ENCODE measurements at regions not wholly inside any gene's neighbourhood (a gene's known extent, or its start where the extent isn't known, plus 50 kb on each side); places are given as distances from the start of the nearest gene placed in this dataset.

GRCh38 chr6:140480852-140481251 is 1106.4 kb upstream of the CITED2 start:
- no peaks in the 10 kb centered on the region for H3K9me2 ChIP-seq (ENCODE audit: low read depth, low read length)
- no peak overlapping the region for H3K27ac ChIP-seq (ENCODE audit: low read depth, low read length, poor library complexity, severe bottlenecking)
- H3K9me3 ChIP-seq (ENCODE audit: low read length) = no peaks in the 10 kb centered on the region
- no peaks in the 10 kb centered on the region for H4K20me1 ChIP-seq (ENCODE audit: insufficient read depth, low read length)
- no peak overlapping the region for H3K9ac ChIP-seq (ENCODE audit: low read length)
- peaks cover 11% of the 10 kb centered on the region for H3K4me1 ChIP-seq (ENCODE audit: insufficient read depth, low read length, severe bottlenecking)
- no peaks in the 10 kb centered on the region for H3K79me2 ChIP-seq (ENCODE audit: insufficient read depth, low read length)
- H3K4me3 ChIP-seq (ENCODE audit: low read depth, low read length, poor library complexity, severe bottlenecking) = no peak overlapping the region
- TF ChIP-seq EZH2 (IDR thresholded peaks at IDR 0.05; ENCODE audit: borderline replicate concordance, low read length) = no peak
- TF ChIP-seq CTCF (IDR thresholded peaks at IDR 0.05; ENCODE audit: low read length) = no peak
- no peaks in the 10 kb centered on the region for H3F3A ChIP-seq (ENCODE audit: insufficient read depth, low read length)
- no peak overlapping the region for H2AFZ ChIP-seq (ENCODE audit: low read length)
- no peaks in the 10 kb centered on the region for H3K36me3 ChIP-seq (ENCODE audit: insufficient read depth, low read length)
- H3K4me2 ChIP-seq (ENCODE audit: low read length) = no peak overlapping the region
- no peaks in the 10 kb centered on the region for H3K27me3 ChIP-seq (ENCODE audit: insufficient read depth, low read length)

GRCh38 chr6:140478631-140479030 is 1104.2 kb upstream of the CITED2 start:
- H4K20me1 ChIP-seq (ENCODE audit: insufficient read depth, low read length) = no peaks in the 10 kb centered on the region
- H3K4me3 ChIP-seq (ENCODE audit: low read depth, low read length, poor library complexity, severe bottlenecking) = no peak overlapping the region
- no peaks in the 10 kb centered on the region for H3K9me2 ChIP-seq (ENCODE audit: low read depth, low read length)
- H3K27me3 ChIP-seq (ENCODE audit: insufficient read depth, low read length) = no peaks in the 10 kb centered on the region
- no peaks in the 10 kb centered on the region for H3K79me2 ChIP-seq (ENCODE audit: insufficient read depth, low read length)
- H2AFZ ChIP-seq (ENCODE audit: low read length) = no peak overlapping the region
- H3K36me3 ChIP-seq (ENCODE audit: insufficient read depth, low read length) = no peaks in the 10 kb centered on the region
- TF ChIP-seq CTCF (IDR thresholded peaks at IDR 0.05; ENCODE audit: low read length) (no peak), EZH2 (IDR thresholded peaks at IDR 0.05; ENCODE audit: borderline replicate concordance, low read length) (no peak)
- no peak overlapping the region for H3K4me2 ChIP-seq (ENCODE audit: low read length)
- no peak overlapping the region for H3K9ac ChIP-seq (ENCODE audit: low read length)
- no peaks in the 10 kb centered on the region for H3F3A ChIP-seq (ENCODE audit: insufficient read depth, low read length)
- H3K27ac ChIP-seq (ENCODE audit: low read depth, low read length, poor library complexity, severe bottlenecking) = no peak overlapping the region
- peaks cover 5% of the 10 kb centered on the region for H3K4me1 ChIP-seq (ENCODE audit: insufficient read depth, low read length, severe bottlenecking)
- no peaks in the 10 kb centered on the region for H3K9me3 ChIP-seq (ENCODE audit: low read length)

- no peaks in the 10 kb centered on the region for H3F3A ChIP-seq (ENCODE audit: insufficient read depth, low read length)
- no peaks in the 10 kb centered on the region for H3K27me3 ChIP-seq (ENCODE audit: insufficient read depth, low read length)
- no peaks in the 10 kb centered on the region for H3K36me3 ChIP-seq (ENCODE audit: insufficient read depth, low read length)
- no peak overlapping the region for H3K9ac ChIP-seq (ENCODE audit: low read length)
- no peaks in the 10 kb centered on the region for H4K20me1 ChIP-seq (ENCODE audit: insufficient read depth, low read length)
- H3K9me2 ChIP-seq (ENCODE audit: low read depth, low read length) = no peaks in the 10 kb centered on the region
- no peak for TF ChIP-seq EZH2 (IDR thresholded peaks at IDR 0.05; ENCODE audit: borderline replicate concordance, low read length)
- no peak for TF ChIP-seq CTCF (IDR thresholded peaks at IDR 0.05; ENCODE audit: low read length)
- no peak overlapping the region for H2AFZ ChIP-seq (ENCODE audit: low read length)
- no peak overlapping the region for H3K4me3 ChIP-seq (ENCODE audit: low read depth, low read length, poor library complexity, severe bottlenecking)
- H3K4me2 ChIP-seq (ENCODE audit: low read length) = no peak overlapping the region
- H3K79me2 ChIP-seq (ENCODE audit: insufficient read depth, low read length) = no peaks in the 10 kb centered on the region
- no peak overlapping the region for H3K27ac ChIP-seq (ENCODE audit: low read depth, low read length, poor library complexity, severe bottlenecking)
- no peaks in the 10 kb centered on the region for H3K9me3 ChIP-seq (ENCODE audit: low read length)
- no peaks in the 10 kb centered on the region for H3K4me1 ChIP-seq (ENCODE audit: insufficient read depth, low read length, severe bottlenecking)
Observed at GRCh38 chr6:140475086-140475485, 1100.6 kb upstream of the CITED2 start.
